ENCODE measurements at regions not wholly inside any gene's neighbourhood (a gene's known extent, or its start where the extent isn't known, plus 50 kb on each side); places are given as distances from the start of the nearest gene placed in this dataset.

- H3K4me1 ChIP-seq (ENCODE audit: control insufficient read depth in 4 of 4, insufficient read depth in 4 of 4, low read length in 3 of 4): no peaks in the 10 kb centered on the region
- 94% methylated on average over 5 of the region's 5 CpGs for WGBS
- H3K9me3 ChIP-seq (ENCODE audit: control insufficient read depth in 4 of 4, low read length in 3 of 4): peaks cover 0 to 4% (median 0%) of the 10 kb centered on the region in 4 donors
- TF ChIP-seq JUND (IDR thresholded peaks at IDR 0.05) (no peak), EGR1 (IDR thresholded peaks at IDR 0.05; ENCODE audit: low read depth in 2 of 2) (no peak), RXRA (IDR thresholded peaks at IDR 0.05) (no peak), FOXA1 (IDR thresholded peaks at IDR 0.05) (no peak), YY1 (IDR thresholded peaks at IDR 0.05) (no peak), RAD21 (IDR thresholded peaks at IDR 0.05) (no peak), FOXA2 (IDR thresholded peaks at IDR 0.05) (no peak), HNF4A (conservative IDR thresholded peaks at IDR 0.05) (no peak), MAX (IDR thresholded peaks at IDR 0.05) (no peak), SP1 (IDR thresholded peaks at IDR 0.05) (no peak)
- TF ChIP-seq, protein P1, sequence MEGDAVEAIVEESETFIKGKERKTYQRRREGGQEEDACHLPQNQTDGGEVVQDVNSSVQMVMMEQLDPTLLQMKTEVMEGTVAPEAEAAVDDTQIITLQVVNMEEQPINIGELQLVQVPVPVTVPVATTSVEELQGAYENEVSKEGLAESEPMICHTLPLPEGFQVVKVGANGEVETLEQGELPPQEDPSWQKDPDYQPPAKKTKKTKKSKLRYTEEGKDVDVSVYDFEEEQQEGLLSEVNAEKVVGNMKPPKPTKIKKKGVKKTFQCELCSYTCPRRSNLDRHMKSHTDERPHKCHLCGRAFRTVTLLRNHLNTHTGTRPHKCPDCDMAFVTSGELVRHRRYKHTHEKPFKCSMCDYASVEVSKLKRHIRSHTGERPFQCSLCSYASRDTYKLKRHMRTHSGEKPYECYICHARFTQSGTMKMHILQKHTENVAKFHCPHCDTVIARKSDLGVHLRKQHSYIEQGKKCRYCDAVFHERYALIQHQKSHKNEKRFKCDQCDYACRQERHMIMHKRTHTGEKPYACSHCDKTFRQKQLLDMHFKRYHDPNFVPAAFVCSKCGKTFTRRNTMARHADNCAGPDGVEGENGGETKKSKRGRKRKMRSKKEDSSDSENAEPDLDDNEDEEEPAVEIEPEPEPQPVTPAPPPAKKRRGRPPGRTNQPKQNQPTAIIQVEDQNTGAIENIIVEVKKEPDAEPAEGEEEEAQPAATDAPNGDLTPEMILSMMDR (IDR thresholded peaks at IDR 0.05; ENCODE audit: low read depth, low read length, missing input control): no peak
- H3K9ac ChIP-seq (ENCODE audit: low read depth in 1 of 2, low read length in 2 of 2): no peak overlapping the region
- no peak overlapping the region for H3K4me3 ChIP-seq (ENCODE audit: low read depth in 1 of 3, low read length in 3 of 3)
- H3K27ac ChIP-seq (ENCODE audit: low read depth in 1 of 2, low read length in 2 of 2): no peak overlapping the region
- H3K27me3 ChIP-seq (ENCODE audit: control insufficient read depth in 4 of 4, insufficient read depth in 4 of 4, low read length in 3 of 4): no peaks in the 10 kb centered on the region
- no peak for DNase-seq (ENCODE audit: low spot score)
- no peaks in the 10 kb centered on the region for H3K36me3 ChIP-seq (ENCODE audit: control insufficient read depth in 4 of 4, insufficient read depth in 3 of 4, low read depth in 1 of 4, low read length in 3 of 4)
These were observed 635.0 kb upstream of the ID2 start for GRCh38 chr2:8046849-8047248.

DNA sequence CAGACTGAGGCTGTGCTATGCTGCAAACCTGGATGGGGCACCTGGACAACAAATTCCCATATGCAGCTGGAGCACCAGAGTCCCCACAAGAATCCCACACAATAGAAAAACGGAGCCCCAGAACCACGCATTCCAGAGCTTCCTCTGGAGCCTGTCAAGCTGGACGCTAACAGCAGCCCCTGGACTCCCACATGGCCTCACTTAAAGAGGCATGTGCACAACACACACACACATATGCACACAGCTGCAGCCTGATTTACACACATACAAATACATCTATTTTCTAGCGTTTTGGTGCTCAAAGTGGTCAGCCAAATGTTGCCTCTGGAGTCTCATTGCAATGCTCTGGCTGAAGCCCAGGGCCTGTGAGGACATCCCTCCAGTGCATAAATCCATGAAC is 632.7 kb upstream of the ID2 start:
- Histone ChIP-seq H3K9ac (ENCODE audit: low read depth in 1 of 2, low read length in 2 of 2) (no peak overlapping the region), H3K9me3 (ENCODE audit: control insufficient read depth in 4 of 4, low read length in 3 of 4) (no peaks in the 10 kb centered on the region), H3K27ac (ENCODE audit: low read depth in 1 of 2, low read length in 2 of 2) (no peak overlapping the region), H3K27me3 (ENCODE audit: control insufficient read depth in 4 of 4, insufficient read depth in 4 of 4, low read length in 3 of 4) (no peaks in the 10 kb centered on the region), H3K4me3 (ENCODE audit: low read depth in 1 of 3, low read length in 3 of 3) (no peak overlapping the region), H3K4me1 (ENCODE audit: control insufficient read depth in 4 of 4, insufficient read depth in 4 of 4, low read length in 3 of 4) (no peaks in the 10 kb centered on the region), H3K36me3 (ENCODE audit: control insufficient read depth in 4 of 4, insufficient read depth in 3 of 4, low read depth in 1 of 4, low read length in 3 of 4) (no peaks in the 10 kb centered on the region)
- TF ChIP-seq EGR1 (IDR thresholded peaks at IDR 0.05; ENCODE audit: low read depth in 2 of 2): no peak
- 87% methylated on average over 4 of the region's 4 CpGs for WGBS
- no peak for DNase-seq (ENCODE audit: low spot score)

GRCh38 chr2:8049851-8050571 is 631.8 kb upstream of the ID2 start:
- H3K9ac ChIP-seq (ENCODE audit: low read depth in 1 of 2, low read length in 2 of 2): no peak overlapping the region
- DNase-seq (ENCODE audit: low spot score): no peak
- no peaks in the 10 kb centered on the region for H3K9me3 ChIP-seq (ENCODE audit: control insufficient read depth in 4 of 4, low read length in 3 of 4)
- TF ChIP-seq FOXA1 (IDR thresholded peaks at IDR 0.05): no peak
- TF ChIP-seq, protein P1 (IDR thresholded peaks at IDR 0.05; ENCODE audit: low read depth, low read length, missing input control): no peak
- TF ChIP-seq NR2F2 (IDR thresholded peaks at IDR 0.05): no peak
- TF ChIP-seq JUND (IDR thresholded peaks at IDR 0.05): no peak
- no peak for TF ChIP-seq SP1 (IDR thresholded peaks at IDR 0.05)
- no peak for TF ChIP-seq FOXA2 (IDR thresholded peaks at IDR 0.05)
- no peak for TF ChIP-seq GABPA (IDR thresholded peaks at IDR 0.05 in 1 of 2, conservative IDR thresholded peaks at IDR 0.05 in 1 of 2)
- no peak for TF ChIP-seq MAX (IDR thresholded peaks at IDR 0.05)
- TF ChIP-seq TAF1 (conservative IDR thresholded peaks at IDR 0.05): no peak
- H3K4me1 ChIP-seq (ENCODE audit: control insufficient read depth in 4 of 4, insufficient read depth in 4 of 4, low read length in 3 of 4): no peaks in the 10 kb centered on the region
- H3K27me3 ChIP-seq (ENCODE audit: control insufficient read depth in 4 of 4, insufficient read depth in 4 of 4, low read length in 3 of 4): no peaks in the 10 kb centered on the region
- no peak overlapping the region for H3K27ac ChIP-seq (ENCODE audit: low read depth in 1 of 2, low read length in 2 of 2)
- no peak overlapping the region for H3K4me3 ChIP-seq (ENCODE audit: low read depth in 1 of 3, low read length in 3 of 3)
- no peaks in the 10 kb centered on the region for H3K36me3 ChIP-seq (ENCODE audit: control insufficient read depth in 4 of 4, insufficient read depth in 3 of 4, low read depth in 1 of 4, low read length in 3 of 4)
- 92% methylated on average over 3 of the region's 3 CpGs for WGBS
